Retinal pigment epithelial cell (primary cell): ENCODE measurements at regions not wholly inside any gene's neighbourhood (a gene's known extent, or its start where the extent isn't known, plus 50 kb on each side); places are given as distances from the start of the nearest gene placed in this dataset.

Experiments used
- DNase-seq: peaks from one replicate; pipeline ENCODE4 v3.0.0-alpha.2; 2010; ENCODE audit warnings: low read depth
- H3K4me3 ChIP-seq: 2 replicates; pipeline ENCODE4 v1.5.1; 2011; ENCODE audit warnings: mild to moderate bottlenecking, low read length, control low read depth, moderate library complexity
- CTCF ChIP-seq: conservative IDR thresholded peaks from 2 replicates; pipeline ENCODE4 v1.5.1; 2011; ENCODE audit warnings: low read depth, low read length, control low read depth, inconsistent platforms

DNA sequence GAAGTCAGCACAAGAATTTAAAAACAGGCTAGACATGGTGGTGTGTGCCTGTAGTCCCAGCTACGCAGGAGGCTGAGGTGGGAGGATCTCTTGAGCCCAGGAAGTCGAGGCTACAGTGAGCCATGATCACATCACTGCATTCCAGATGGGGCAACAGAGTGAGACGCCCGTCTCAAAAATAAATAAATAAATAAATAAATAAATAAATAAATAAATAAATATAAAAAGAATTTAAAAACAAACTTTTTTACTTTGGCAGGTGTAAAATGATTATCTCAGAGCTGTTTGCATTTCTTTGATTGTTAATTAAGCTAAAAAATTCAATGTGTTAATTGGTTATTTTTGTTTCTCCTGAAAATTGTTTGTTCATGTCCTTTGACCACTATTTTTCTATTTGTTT lies 97.5 kb upstream of the RPS6KA3 start:
- TF ChIP-seq CTCF: no peak
- no peak for DNase-seq
- H3K4me3 ChIP-seq: no peak overlapping the region

GRCh38 chrX:20363275-20363674 lies 96.6 kb upstream of the RPS6KA3 start:
- no peak overlapping the region for H3K4me3 ChIP-seq
- TF ChIP-seq CTCF: no peak
- no peak for DNase-seq

- no peak for TF ChIP-seq CTCF
- no peak overlapping the region for H3K4me3 ChIP-seq
- peak; percentile 39 for DNase-seq
Observed at GRCh38 chrX:20362268-20363267, 95.9 kb upstream of the RPS6KA3 start.

DNA sequence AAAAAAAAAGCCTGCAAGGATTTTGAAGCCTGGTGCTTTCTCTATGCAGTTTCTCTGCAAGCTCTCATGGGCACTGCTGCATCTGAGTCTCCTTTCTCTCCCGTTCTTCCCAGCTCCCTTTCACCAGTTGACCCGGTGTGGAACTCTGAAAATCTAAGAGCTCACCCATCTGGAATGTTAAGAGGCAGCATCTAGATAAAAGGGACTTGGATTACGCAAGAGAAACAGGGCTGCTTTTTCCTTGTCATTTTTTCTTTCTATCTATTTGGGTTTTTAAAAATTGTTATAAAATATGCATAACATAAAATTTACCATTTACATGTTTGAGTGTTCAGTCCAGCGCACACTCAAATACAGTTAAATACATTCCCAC lies 95.2 kb upstream of the RPS6KA3 start:
- H3K4me3 ChIP-seq: no peak overlapping the region
- TF ChIP-seq CTCF: no peak
- DNase-seq: peak; percentile 38

- peak; percentile 22 for DNase-seq
- no peak for TF ChIP-seq CTCF
- no peak overlapping the region for H3K4me3 ChIP-seq
Observed at GRCh38 chrX:20361081-20361889, 94.6 kb upstream of the RPS6KA3 start.

DNA sequence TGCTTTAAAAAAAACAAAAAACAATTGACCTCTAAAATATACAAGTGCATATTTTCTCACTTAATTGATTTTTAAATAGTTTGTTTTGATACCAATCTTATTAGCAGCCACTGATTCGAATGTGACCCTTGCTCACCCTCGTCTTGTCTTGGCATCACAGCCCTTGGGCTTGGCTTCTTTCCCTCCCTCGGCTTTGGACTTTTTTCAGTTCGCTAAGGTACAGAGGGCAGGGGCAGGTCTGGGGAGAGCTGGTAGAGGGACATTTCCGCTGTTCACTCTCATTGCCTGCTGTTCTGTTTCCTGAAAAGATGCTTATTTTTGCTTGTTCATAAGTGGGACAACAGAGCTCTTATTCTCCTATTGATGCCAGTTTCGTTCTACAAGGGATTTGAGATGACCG lies 88.5 kb upstream of the RPS6KA3 start:
- no peak for TF ChIP-seq CTCF
- H3K4me3 ChIP-seq: no peak overlapping the region
- DNase-seq: no peak

DNA sequence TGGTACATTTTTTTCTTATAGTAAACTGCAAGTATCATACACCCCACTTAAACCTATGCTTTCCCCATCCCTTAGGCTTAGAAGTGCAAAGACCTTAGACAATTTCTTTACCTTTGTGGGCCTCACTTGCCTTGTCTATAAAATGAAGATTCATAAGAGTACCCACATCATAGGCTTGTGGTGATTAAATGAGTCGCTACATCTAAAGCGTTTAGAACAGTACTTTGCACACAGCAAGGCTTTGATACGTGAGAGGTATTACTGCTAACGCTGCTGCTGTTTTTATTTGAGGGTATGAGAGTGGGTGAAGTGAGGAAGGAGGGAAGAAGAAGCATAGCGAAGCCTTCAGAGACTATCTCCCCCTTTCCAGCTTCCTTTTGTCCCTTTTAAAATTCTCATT lies 87.8 kb upstream of the RPS6KA3 start:
- DNase-seq: no peak

More for the DNA sequence above, 87.8 kb upstream of the RPS6KA3 start:
- H3K4me3 ChIP-seq: no peak overlapping the region
- no peak for TF ChIP-seq CTCF
